GM18502 (cell line): ENCODE measurements at regions not wholly inside any gene's neighbourhood (a gene's known extent, or its start where the extent isn't known, plus 50 kb on each side); places are given as distances from the start of the nearest gene placed in this dataset.

Experiments used
- ATAC-seq: cut with Tn5 transposase; IDR thresholded peaks from one replicate; pipeline ENCODE4 v1.9.1; 2021; ENCODE audit warnings: mild to moderate bottlenecking; ENCODE audit not compliant: unreplicated experiment, poor library complexity

- ATAC-seq: peak; percentile 84
Measured at GRCh38 chr14:52380294-52380693, 66.2 kb downstream of the PTGER2 start.
